HG03378 (cell line): ENCODE measurements at regions not wholly inside any gene's neighbourhood (a gene's known extent, or its start where the extent isn't known, plus 50 kb on each side); places are given as distances from the start of the nearest gene placed in this dataset.
"Not testable (repeated sequence)": the region's sequence is repeated elsewhere in the genome, so short reads cannot be mapped to it uniquely, and the experiment has no call there.

Source experiments
- ATAC-seq: cut with Tn5 transposase; IDR thresholded peaks from one replicate; pipeline ENCODE4 v1.9.1; 2021; ENCODE audit warnings: mild to moderate bottlenecking, moderate library complexity; ENCODE audit not compliant: unreplicated experiment

DNA sequence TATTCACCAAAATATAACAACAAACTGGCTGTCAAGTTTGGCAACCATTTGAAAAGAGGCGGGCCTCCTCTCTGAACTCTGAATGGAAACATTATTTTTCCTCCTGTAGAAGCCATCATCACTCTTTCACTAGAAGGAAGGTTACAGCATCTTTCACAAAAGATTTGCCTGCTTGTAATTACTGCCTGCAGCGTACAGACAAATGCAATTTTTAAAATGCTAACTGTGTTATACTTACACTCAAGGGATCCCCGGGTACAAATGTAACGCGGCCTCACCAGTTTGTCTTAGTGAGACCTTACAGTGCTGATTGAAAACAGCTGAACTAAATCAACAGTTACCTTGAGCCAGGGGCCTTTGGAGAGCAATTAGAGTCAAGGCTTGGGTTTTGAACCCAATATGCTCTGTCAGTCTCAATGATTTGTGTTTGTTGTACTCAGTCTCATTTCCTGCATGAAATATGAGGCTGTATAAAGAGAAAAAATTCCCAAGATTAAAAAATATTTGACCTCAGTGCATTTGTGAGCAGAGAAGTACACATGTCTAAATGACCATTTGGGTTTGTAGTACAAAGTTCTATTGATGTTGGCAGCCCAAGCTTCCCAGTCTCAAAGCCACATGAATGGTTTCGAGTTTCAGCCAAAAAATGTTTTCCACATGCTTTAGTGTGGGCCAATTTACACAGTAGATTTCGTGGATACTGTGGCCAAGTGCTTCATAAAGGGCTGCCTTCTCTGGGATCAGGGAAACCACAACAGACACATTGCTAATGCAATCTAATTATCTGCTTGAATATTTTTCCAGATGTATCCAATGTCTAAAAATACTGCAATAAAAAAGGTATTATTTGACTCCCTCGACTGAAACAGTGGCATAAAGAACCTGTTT is 500.0 kb downstream of the SPATA31D1 start:
- no peak for ATAC-seq

DNA sequence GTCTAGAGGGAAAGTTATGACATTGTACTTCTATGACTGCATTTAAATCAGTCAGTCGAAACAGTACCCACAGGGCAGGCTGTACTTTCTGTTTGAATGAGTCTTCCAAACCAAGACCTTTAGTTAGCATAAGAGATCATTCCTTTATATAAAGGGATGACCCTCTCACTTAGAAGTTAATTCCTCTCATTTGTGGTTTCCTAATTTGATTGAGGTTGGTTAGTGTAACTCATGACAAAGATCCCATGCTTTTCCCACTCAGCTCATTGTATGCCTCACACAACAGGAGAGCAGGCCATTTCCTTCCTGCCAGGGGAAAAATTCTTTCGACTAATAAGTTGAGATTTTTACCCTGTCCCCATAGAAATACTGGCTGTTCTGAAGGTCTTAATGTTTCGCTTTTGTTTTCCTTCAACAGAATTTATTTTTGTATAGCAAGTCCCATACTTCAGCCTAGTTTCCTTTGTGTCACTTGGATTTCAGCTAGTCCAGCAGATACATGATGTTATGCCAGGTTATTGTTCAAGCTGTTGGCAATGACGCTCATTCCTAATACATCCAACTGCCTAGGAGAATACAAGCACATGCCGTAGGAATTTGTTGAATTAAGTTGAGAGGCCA is 500.7 kb downstream of the SPATA31D1 start:
- no peak for ATAC-seq

GRCh38 chr9:82490019-82490499 is 501.5 kb downstream of the SPATA31D1 start:
- no peak for ATAC-seq

- ATAC-seq, result not testable (repeated sequence)
These were observed 502.2 kb downstream of the SPATA31D1 start for GRCh38 chr9:82490821-82491220.

GRCh38 chr9:82491604-82492003 is 503.0 kb downstream of the SPATA31D1 start:
- no peak for ATAC-seq

- no peak for ATAC-seq
These were observed 503.7 kb downstream of the SPATA31D1 start for GRCh38 chr9:82492274-82492673.

GRCh38 chr9:82495884-82496777 is 507.6 kb downstream of the SPATA31D1 start:
- no peak for ATAC-seq

GRCh38 chr9:82498541-82499317 is 510.2 kb downstream of the SPATA31D1 start:
- ATAC-seq, result no peak

DNA sequence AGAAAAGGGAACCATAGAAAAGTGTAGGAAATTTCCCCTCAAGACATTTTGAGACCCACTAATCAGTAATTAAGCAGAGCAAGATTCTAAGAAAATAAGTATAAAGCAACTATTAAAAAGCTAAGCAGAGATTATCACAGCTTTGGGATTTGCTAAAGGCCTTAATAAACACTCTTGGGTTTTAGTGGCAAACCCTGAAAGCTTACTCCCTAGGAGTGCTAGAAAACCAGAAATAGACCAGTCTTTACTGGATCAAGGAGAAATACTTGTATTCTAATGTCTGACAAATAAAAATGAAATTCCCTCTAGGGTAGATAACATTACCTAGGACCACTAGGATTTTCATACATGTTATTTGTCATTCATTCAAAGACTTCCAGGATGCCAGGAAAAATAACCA is 510.8 kb downstream of the SPATA31D1 start:
- ATAC-seq, result no peak

GRCh38 chr9:82504620-82505019 is 516.0 kb downstream of the SPATA31D1 start:
- no peak for ATAC-seq

DNA sequence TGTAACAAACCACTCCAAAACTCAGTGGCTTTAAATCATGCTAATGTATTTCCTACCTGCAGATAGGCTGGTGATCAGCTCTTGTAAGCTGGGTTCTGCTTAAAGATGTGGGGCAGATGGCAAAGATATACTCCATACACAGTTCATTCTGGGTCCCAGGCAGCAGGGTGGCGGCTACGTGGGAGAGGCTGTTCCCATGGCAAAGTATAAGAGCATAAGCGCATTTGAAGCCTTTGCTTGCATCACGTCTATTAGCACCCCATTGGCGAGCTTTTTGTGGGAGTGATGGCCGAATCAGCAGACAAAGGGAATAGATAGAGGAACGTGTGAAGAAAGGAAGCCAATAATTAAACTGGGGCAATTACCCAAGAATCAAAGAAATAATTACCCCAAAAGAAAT is 523.1 kb downstream of the SPATA31D1 start:
- ATAC-seq, result no peak

DNA sequence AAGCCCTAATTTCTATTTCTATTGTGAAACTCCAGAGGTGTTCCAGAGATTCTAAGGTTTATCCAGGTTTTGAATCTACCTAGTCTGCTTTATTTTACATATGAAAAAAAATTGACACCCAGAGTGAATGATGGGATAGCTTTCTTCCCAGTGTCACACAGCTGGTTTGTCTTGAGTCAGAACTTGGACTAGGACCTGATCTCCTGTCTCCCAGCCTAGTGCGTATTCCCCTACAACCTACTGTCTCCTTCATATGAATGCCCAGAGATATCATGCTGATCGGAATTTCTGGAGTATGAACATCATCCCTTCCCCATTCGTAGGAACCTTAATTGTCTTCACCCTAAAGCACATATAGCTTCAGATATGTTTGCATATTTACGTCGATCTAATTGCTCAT is 524.2 kb downstream of the SPATA31D1 start:
- ATAC-seq, result no peak

GRCh38 chr9:82513242-82513751 is 524.7 kb downstream of the SPATA31D1 start:
- ATAC-seq, result no peak

- no peak for ATAC-seq
These were observed 525.6 kb downstream of the SPATA31D1 start for GRCh38 chr9:82513976-82514735.

GRCh38 chr9:82518868-82519267 is 530.3 kb downstream of the SPATA31D1 start:
- ATAC-seq, result no peak

GRCh38 chr9:82519332-82519731 is 530.8 kb downstream of the SPATA31D1 start:
- no peak for ATAC-seq

GRCh38 chr9:82524407-82524806 is 535.8 kb downstream of the SPATA31D1 start:
- no peak for ATAC-seq

DNA sequence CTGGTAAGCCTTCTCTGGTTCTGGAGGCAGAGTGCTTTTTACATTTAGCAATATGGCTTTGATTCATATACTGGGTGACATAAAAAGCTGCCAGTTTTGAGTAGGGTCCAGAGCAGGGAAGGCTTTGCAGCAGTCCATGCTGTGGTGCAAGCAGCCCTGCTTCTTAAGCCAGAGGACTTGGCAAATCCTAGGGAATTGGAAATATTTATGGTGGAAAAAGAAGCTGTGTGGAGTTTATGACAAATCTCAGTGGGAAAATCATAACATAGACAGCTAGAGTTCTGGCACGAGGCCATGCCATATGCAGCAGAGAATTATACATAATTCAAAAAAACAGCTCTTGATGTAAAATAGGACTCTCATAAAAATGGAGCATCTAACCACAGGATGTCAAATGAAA is 536.4 kb downstream of the RASEF start:
- ATAC-seq, result no peak

- no peak for ATAC-seq
These were observed 531.1 kb downstream of the RASEF start for GRCh38 chr9:82531795-82532194.
